Natural killer cell (primary cell): ENCODE measurements at regions not wholly inside any gene's neighbourhood (a gene's known extent, or its start where the extent isn't known, plus 50 kb on each side); places are given as distances from the start of the nearest gene placed in this dataset.

ENCODE experiments used
- ATAC-seq, 3 donors: fragments of 150-1000 bp in 2 of 3; fragments of 200-7000 bp in 1 of 3; cut with Tn5 transposase; 1 replicate in 1 of 3; 2 replicates in 2 of 3; pipeline ENCODE4 v1.10.0; 2021; ENCODE audit warnings: mild to moderate bottlenecking in 2 of 3, moderate library complexity in 2 of 3
- DNase-seq, 2 donors: peaks; one replicate each; pipeline versions ENCODE4 v3.0.0 to v3.0.0-alpha.2; 2013 to 2021; ENCODE audit warnings: mixed read lengths in 1 of 2
- H3K27ac ChIP-seq: one replicate; pipeline ENCODE4 v1.5.1; 2013; ENCODE audit warnings: mild to moderate bottlenecking, low read length
- H3K27me3 ChIP-seq: one replicate; pipeline ENCODE4 v1.6.1; 2013; ENCODE audit warnings: low read length; ENCODE audit not compliant: control insufficient read depth, insufficient read depth
- H3K36me3 ChIP-seq: one replicate; pipeline ENCODE4 v1.6.1; 2013; ENCODE audit warnings: low read length; ENCODE audit not compliant: control insufficient read depth, insufficient read depth
- H3K4me1 ChIP-seq: one replicate; pipeline ENCODE4 v1.6.1; 2013; ENCODE audit warnings: low read length; ENCODE audit not compliant: control insufficient read depth, insufficient read depth
- H3K4me3 ChIP-seq: one replicate; pipeline ENCODE4 v1.5.1; 2013; ENCODE audit warnings: low read length
- H3K9me3 ChIP-seq: one replicate; pipeline ENCODE4 v1.6.1; 2013; ENCODE audit warnings: low read length; ENCODE audit not compliant: control insufficient read depth, insufficient read depth
- H3K27ac Mint-ChIP-seq, 2 donors: one replicate each; pipeline ENCODE4 v1.8.0; 2022; ENCODE audit warnings: mild to moderate bottlenecking in 2 of 2, mixed read lengths in 2 of 2, moderate library complexity in 1 of 2
- H3K27me3 Mint-ChIP-seq, 2 donors: one replicate each; pipeline ENCODE4 v1.8.0; 2022; ENCODE audit warnings: low read depth in 2 of 2, mixed read lengths in 2 of 2
- H3K36me3 Mint-ChIP-seq: one replicate; pipeline ENCODE4 v1.8.0; 2022; ENCODE audit warnings: mixed read lengths
- H3K4me1 Mint-ChIP-seq, 2 donors: one replicate each; pipeline ENCODE4 v1.8.0; 2022; ENCODE audit warnings: mixed read lengths in 2 of 2
- H3K4me3 Mint-ChIP-seq: one replicate; pipeline ENCODE4 v1.8.0; 2022; ENCODE audit warnings: mild to moderate bottlenecking, moderate library complexity, mixed read lengths
- H3K9me3 Mint-ChIP-seq, 2 donors: one replicate each; pipeline ENCODE4 v1.8.0; 2022; ENCODE audit warnings: mixed read lengths in 2 of 2
- WGBS: methylation state at CpG from one replicate; pipeline ENCODE4 v1.1.7; 2013; ENCODE audit warnings: missing lambda C conversion rate; ENCODE audit not compliant: insufficient coverage; 5-methylcytosine and 5-hydroxymethylcytosine counted together
- intact Hi-C: fragments of 100-400 bp; cut with micrococcal nuclease; formaldehyde crosslinking; loops from one replicate; pipeline ENCODE4 v1.14.2; 2022
- TF ChIP-seq, protein P1 (sequence below): fragments of 200-600 bp; IDR thresholded peaks from one replicate; pipeline ENCODE4 v1.8.0; 2022; ENCODE audit warnings: antibody characterized with exemption

DNA sequence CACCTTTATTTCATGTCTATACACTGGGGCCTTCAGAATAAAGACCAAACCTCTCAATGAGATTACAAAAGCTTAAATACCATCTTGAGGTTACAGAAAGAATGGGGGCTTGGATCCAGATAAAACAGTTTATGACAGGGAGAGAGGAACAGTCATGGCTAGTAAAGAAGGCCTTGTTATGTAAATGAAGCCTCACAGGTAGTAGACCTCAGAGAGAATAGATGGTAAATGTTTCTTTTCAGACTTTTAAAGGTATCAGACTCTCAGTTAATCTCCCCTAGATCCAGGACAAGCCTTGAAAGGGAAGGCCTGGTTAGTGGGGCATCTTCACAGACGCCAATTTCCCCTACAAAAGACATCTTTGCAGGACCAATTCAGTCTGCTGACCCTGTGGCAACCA lies 1325.6 kb downstream of the HACE1 start:
- 67% methylated on average over 1 of the region's 1 CpG for WGBS
- Mint-ChIP-seq H3K36me3 (no peaks in the 10 kb centered on the region), H3K4me3 (no peak overlapping the region), H3K4me1 (no peaks in the 10 kb centered on the region), H3K9me3 (peaks cover 11 to 13% of the 10 kb centered on the region in 2 donors), H3K27me3 (no peaks in the 10 kb centered on the region), H3K27ac (no peak overlapping the region)
- no peaks in the 10 kb centered on the region for H3K27me3 ChIP-seq
- H3K36me3 ChIP-seq: no peaks in the 10 kb centered on the region
- no peaks in the 10 kb centered on the region for H3K4me1 ChIP-seq
- TF ChIP-seq, protein P1, sequence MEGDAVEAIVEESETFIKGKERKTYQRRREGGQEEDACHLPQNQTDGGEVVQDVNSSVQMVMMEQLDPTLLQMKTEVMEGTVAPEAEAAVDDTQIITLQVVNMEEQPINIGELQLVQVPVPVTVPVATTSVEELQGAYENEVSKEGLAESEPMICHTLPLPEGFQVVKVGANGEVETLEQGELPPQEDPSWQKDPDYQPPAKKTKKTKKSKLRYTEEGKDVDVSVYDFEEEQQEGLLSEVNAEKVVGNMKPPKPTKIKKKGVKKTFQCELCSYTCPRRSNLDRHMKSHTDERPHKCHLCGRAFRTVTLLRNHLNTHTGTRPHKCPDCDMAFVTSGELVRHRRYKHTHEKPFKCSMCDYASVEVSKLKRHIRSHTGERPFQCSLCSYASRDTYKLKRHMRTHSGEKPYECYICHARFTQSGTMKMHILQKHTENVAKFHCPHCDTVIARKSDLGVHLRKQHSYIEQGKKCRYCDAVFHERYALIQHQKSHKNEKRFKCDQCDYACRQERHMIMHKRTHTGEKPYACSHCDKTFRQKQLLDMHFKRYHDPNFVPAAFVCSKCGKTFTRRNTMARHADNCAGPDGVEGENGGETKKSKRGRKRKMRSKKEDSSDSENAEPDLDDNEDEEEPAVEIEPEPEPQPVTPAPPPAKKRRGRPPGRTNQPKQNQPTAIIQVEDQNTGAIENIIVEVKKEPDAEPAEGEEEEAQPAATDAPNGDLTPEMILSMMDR: no peak
- H3K9me3 ChIP-seq: peaks cover 5% of the 10 kb centered on the region
- H3K4me3 ChIP-seq: no peak overlapping the region
- no peak for ATAC-seq
- no peak for DNase-seq
- intact Hi-C loops: no loop called here
- H3K27ac ChIP-seq: no peak overlapping the region

DNA sequence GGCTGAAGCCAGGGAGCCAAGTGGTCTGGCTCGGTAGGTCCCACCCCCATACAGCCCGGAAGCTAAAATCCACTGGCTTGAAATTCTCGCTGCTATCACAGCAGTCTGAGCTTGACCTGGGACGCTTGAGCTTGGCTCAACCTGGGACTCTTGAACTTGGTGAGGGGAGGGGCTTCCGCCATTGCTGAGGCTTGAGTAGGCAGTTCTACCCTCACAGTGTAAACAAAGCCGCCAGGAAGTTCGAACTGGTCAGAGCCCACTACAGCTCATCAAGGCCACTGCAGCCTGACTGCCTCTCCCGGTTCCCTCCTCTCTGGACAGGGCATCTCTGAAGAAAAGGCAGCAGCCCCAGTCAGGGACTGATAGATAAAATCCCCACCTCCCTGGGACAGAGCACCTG lies 1337.7 kb downstream of the HACE1 start:
- peaks cover 22 to 25% of the 10 kb centered on the region in 2 donors for H3K9me3 Mint-ChIP-seq
- no peaks in the 10 kb centered on the region for H3K27me3 Mint-ChIP-seq
- no peaks in the 10 kb centered on the region for H3K4me1 ChIP-seq
- no peaks in the 10 kb centered on the region for H3K27me3 ChIP-seq
- TF ChIP-seq, protein P1: no peak
- peaks cover 14% of the 10 kb centered on the region for H3K9me3 ChIP-seq
- no peaks in the 10 kb centered on the region for H3K36me3 ChIP-seq
- no peaks in the 10 kb centered on the region for H3K36me3 Mint-ChIP-seq
- no peaks in the 10 kb centered on the region for H3K4me1 Mint-ChIP-seq
- no peak overlapping the region for H3K27ac ChIP-seq
- DNase-seq (no peak), ATAC-seq (no peak)
- H3K4me3 ChIP-seq: no peak overlapping the region
- intact Hi-C loops: no loop called here
- WGBS: 83% methylated on average over 8 of the region's 8 CpGs
- H3K4me3 Mint-ChIP-seq: no peak overlapping the region
- no peak overlapping the region for H3K27ac Mint-ChIP-seq

DNA sequence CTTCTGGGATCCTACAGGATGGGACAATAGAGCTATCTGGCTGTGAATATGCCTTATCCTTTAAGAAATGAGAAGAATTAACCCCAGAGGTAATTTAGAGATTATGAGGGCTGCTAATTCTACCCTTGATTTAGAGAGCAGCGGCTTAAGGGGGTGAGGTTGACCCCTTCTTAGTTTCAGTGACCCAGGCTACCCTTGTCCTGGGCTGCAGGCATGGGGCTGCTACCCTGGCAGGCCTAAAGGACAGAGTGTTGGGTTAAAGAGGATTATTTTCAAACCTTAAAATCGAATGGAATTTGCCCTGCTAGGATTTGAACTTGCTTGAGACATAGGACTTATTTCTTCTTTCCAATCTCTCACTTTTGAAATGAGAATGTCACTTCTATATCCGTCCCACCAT lies 1343.4 kb downstream of the HACE1 start:
- no peak overlapping the region for H3K27ac ChIP-seq
- Mint-ChIP-seq H3K9me3 (peaks cover 10 to 13% of the 10 kb centered on the region in 2 donors), H3K27ac (no peak overlapping the region), H3K36me3 (no peaks in the 10 kb centered on the region), H3K4me3 (no peak overlapping the region), H3K4me1 (no peaks in the 10 kb centered on the region), H3K27me3 (no peaks in the 10 kb centered on the region)
- DNase-seq: no peak
- H3K36me3 ChIP-seq: no peaks in the 10 kb centered on the region
- no peaks in the 10 kb centered on the region for H3K27me3 ChIP-seq
- TF ChIP-seq, protein P1: no peak
- no peaks in the 10 kb centered on the region for H3K4me1 ChIP-seq
- no peak overlapping the region for H3K4me3 ChIP-seq
- WGBS: 66% methylated on average over 3 of the region's 3 CpGs
- no peak for ATAC-seq
- intact Hi-C loops: no loop called here
- peaks cover 3% of the 10 kb centered on the region for H3K9me3 ChIP-seq

DNA sequence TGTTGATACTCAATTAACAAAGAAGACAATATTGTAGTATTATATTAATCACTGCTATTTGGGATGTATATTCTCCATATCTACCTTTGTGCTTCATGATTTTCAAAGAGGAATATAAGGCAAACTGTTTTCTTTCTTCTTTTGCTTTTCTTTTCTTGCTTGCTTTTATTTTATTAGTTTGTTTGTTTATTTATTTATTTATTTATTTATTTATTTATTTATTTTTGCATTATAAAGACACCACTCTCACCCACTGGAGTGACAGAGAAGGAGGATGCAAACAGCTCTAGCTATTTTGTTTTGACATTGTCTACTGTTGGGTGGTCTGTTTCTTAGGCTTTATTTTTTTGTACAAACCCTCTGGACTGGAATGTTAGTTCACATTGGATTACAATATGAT lies 1352.7 kb downstream of the HACE1 start:
- TF ChIP-seq, protein P1: no peak
- H3K36me3 Mint-ChIP-seq: no peaks in the 10 kb centered on the region
- Histone ChIP-seq H3K27ac (no peak overlapping the region), H3K36me3 (no peaks in the 10 kb centered on the region), H3K9me3 (no peaks in the 10 kb centered on the region), H3K4me1 (no peaks in the 10 kb centered on the region), H3K4me3 (no peak overlapping the region), H3K27me3 (no peaks in the 10 kb centered on the region)
- intact Hi-C loops: no loop called here
- H3K27ac Mint-ChIP-seq: no peak overlapping the region
- DNase-seq (no peak), ATAC-seq (no peak)
- peaks cover 3 to 14% of the 10 kb centered on the region in 2 donors for H3K9me3 Mint-ChIP-seq
- H3K27me3 Mint-ChIP-seq: no peaks in the 10 kb centered on the region
- H3K4me3 Mint-ChIP-seq: no peak overlapping the region
- H3K4me1 Mint-ChIP-seq: no peaks in the 10 kb centered on the region
